IMR-90 (cell line): ENCODE measurements at regions not wholly inside any gene's neighbourhood (a gene's known extent, or its start where the extent isn't known, plus 50 kb on each side); places are given as distances from the start of the nearest gene placed in this dataset.

Source experiments
- ATAC-seq: fragments of 200-7000 bp; cut with Tn5 transposase; 2 replicates; pipeline ENCODE4 v1.9.1; 2020; ENCODE audit warnings: low read depth, mild to moderate bottlenecking, moderate library complexity
- BruUV-seq: library from RNA; stranded (reverse); fragments of 400-500 nt; replicated peaks from 2 replicates; lab custom pipeline; 2021; lab: Mats Ljungman, UMichigan
- CTCF ChIA-PET: fragments of 300-600 bp; formaldehyde crosslinking; extraction: SDS; loops from one replicate; lab custom pipeline; 2021; ENCODE audit warnings: antibody characterized with exemption; lab: Yijun Ruan, JAX
- POLR2A ChIA-PET: fragments of 300-600 bp; sonication (Branson Sonifier 250); formaldehyde crosslinking; loops from one replicate; lab custom pipeline; 2022; ENCODE audit warnings: antibody characterized with exemption; ENCODE audit not compliant: unreplicated experiment; lab: Charles Lee
- DNase-seq: peaks from one replicate; pipeline ENCODE4 v3.0.0; 2013
- H2AFZ ChIP-seq: replicated peaks from 2 replicates; pipeline ENCODE3; 2013; ENCODE audit warnings: low read length, mild to moderate bottlenecking; ENCODE audit not compliant: poor library complexity
- H2AK5ac ChIP-seq: 2 replicates; pipeline ENCODE4 v1.6.1; 2013; ENCODE audit warnings: low read depth, low read length, inconsistent platforms
- H2AK9ac ChIP-seq: replicated peaks from 2 replicates; pipeline ENCODE3; 2013; ENCODE audit warnings: mild to moderate bottlenecking, low read depth, low read length, moderate library complexity; ENCODE audit not compliant: poor library complexity
- H2BK120ac ChIP-seq: 2 replicates; pipeline ENCODE4 v1.6.1; 2013; ENCODE audit warnings: low read depth, low read length, inconsistent platforms
- H2BK15ac ChIP-seq: 3 replicates; pipeline ENCODE4 v1.6.1; 2013; ENCODE audit warnings: low read depth, low read length, inconsistent platforms
- H2BK20ac ChIP-seq: 2 replicates; pipeline ENCODE4 v1.6.1; 2013; ENCODE audit warnings: low read depth, mild to moderate bottlenecking, inconsistent platforms, low read length, moderate library complexity
- H2BK5ac ChIP-seq: 2 replicates; pipeline ENCODE4 v1.6.1; 2013; ENCODE audit warnings: mild to moderate bottlenecking, low read depth, low read length, inconsistent platforms; ENCODE audit not compliant: poor library complexity, severe bottlenecking
- H3K14ac ChIP-seq: replicated peaks from 2 replicates; pipeline ENCODE4 v1.6.1; 2013; ENCODE audit warnings: low read depth, low read length, inconsistent platforms
- H3K18ac ChIP-seq: 2 replicates; pipeline ENCODE4 v1.6.1; 2013; ENCODE audit warnings: low read depth, low read length, control low read depth
- H3K23ac ChIP-seq: 2 replicates; pipeline ENCODE4 v1.6.1; 2013; ENCODE audit warnings: low read depth, low read length, inconsistent platforms
- H3K27ac ChIP-seq: 2 replicates; pipeline ENCODE4 v1.5.1; 2013; ENCODE audit warnings: mild to moderate bottlenecking, control low read depth, low read length; ENCODE audit not compliant: insufficient read depth
- H3K27me3 ChIP-seq: 2 replicates; pipeline ENCODE4 v1.6.1; 2013; ENCODE audit warnings: low read length; ENCODE audit not compliant: control insufficient read depth, insufficient read depth
- H3K36me3 ChIP-seq: 2 replicates; pipeline ENCODE4 v1.6.1; 2013; ENCODE audit warnings: low read length, mixed read lengths; ENCODE audit not compliant: control insufficient read depth, insufficient read depth
- H3K4ac ChIP-seq: 2 replicates; pipeline ENCODE4 v1.6.1; 2013; ENCODE audit warnings: low read depth, low read length, inconsistent platforms
- H3K4me1 ChIP-seq: 2 replicates; pipeline ENCODE4 v1.6.1; 2013; ENCODE audit warnings: low read length, mixed read lengths; ENCODE audit not compliant: control insufficient read depth, insufficient read depth
- H3K4me2 ChIP-seq: 2 replicates; pipeline ENCODE4 v1.6.1; 2013; ENCODE audit warnings: low read depth, mild to moderate bottlenecking, control low read depth, low read length, moderate library complexity
- H3K4me3 ChIP-seq: 2 replicates; pipeline ENCODE4 v1.5.1; 2013; ENCODE audit warnings: low read depth, mild to moderate bottlenecking, control low read depth, low read length, moderate library complexity; ENCODE audit not compliant: insufficient read depth
- H3K56ac ChIP-seq: 2 replicates; pipeline ENCODE4 v1.6.1; 2013; ENCODE audit warnings: low read length, inconsistent platforms; ENCODE audit not compliant: insufficient read depth; ENCODE audit errors: extremely low read depth
- H3K79me1 ChIP-seq, 2 experiments: 2 replicates each; pipeline ENCODE4 v1.6.1; 2013; ENCODE audit warnings: low read length in 2 of 2, inconsistent platforms in 1 of 2, low read depth in 1 of 2
- H3K9ac ChIP-seq: 2 replicates; pipeline ENCODE4 v1.6.1; 2013; ENCODE audit warnings: low read depth, low read length, control low read depth
- H3K9me1 ChIP-seq: 2 replicates; pipeline ENCODE4 v1.6.1; 2013; ENCODE audit warnings: low read length, inconsistent platforms; ENCODE audit not compliant: insufficient read depth
- H3K9me3 ChIP-seq: 2 replicates; pipeline ENCODE4 v1.6.1; 2013; ENCODE audit warnings: low read length; ENCODE audit not compliant: control insufficient read depth, insufficient read depth
- H4K20me1 ChIP-seq: 2 replicates; pipeline ENCODE4 v1.6.1; 2013; ENCODE audit warnings: low read length, inconsistent platforms; ENCODE audit not compliant: insufficient read depth
- H4K5ac ChIP-seq: 2 replicates; pipeline ENCODE4 v1.6.1; 2013; ENCODE audit warnings: mild to moderate bottlenecking, low read depth, low read length, control low read depth
- H4K8ac ChIP-seq, 2 experiments: 2 replicates each; pipeline ENCODE4 v1.6.1; 2013; ENCODE audit warnings: low read depth in 2 of 2, low read length in 2 of 2, control low read depth in 1 of 2, inconsistent platforms in 1 of 2
- H4K91ac ChIP-seq: 2 replicates; pipeline ENCODE4 v1.6.1; 2013; ENCODE audit warnings: low read depth, low read length, inconsistent platforms; ENCODE audit not compliant: insufficient read depth
- CEBPB ChIP-seq: IDR thresholded peaks from 2 replicates; pipeline ENCODE4 v1.6.1; 2012; ENCODE audit warnings: low read depth, low read length, improper control_type of control experiment
- POLR2A ChIP-seq: IDR thresholded peaks from 2 replicates; pipeline ENCODE4 v1.6.1; 2012; ENCODE audit warnings: mild to moderate bottlenecking, low read depth, low read length
- RFX5 ChIP-seq: IDR thresholded peaks from 2 replicates; pipeline ENCODE4 v1.8.0; 2012; ENCODE audit warnings: low read depth, mild to moderate bottlenecking, low read length, moderate library complexity
- WGBS, 2 experiments: methylation state at CpG; one replicate each; pipeline versions ENCODE4 v1.1.5 to v1.1.7; 2013; ENCODE audit warnings: missing lambda C conversion rate in 2 of 2; ENCODE audit not compliant: insufficient read length in 1 of 2; ENCODE audit errors: extremely low coverage in 2 of 2; 5-methylcytosine and 5-hydroxymethylcytosine counted together
- dilution Hi-C: fragments of 300-500 bp; cut with HindIII; formaldehyde crosslinking; loops from one replicate; pipeline ENCODE4 v1.14.3; 2018; ENCODE audit warnings: low sequenced_read_pairs; ENCODE audit not compliant: unreplicated experiment
- in situ Hi-C: fragments of 300-500 bp; cut with MboI; formaldehyde crosslinking; loops from 3 replicates; pipeline ENCODE4 v1.14.3; 2019; ENCODE audit warnings: low sequenced_read_pairs, inconsistent platforms, mixed read lengths
- intact Hi-C: fragments of 100-400 bp; cut with micrococcal nuclease; formaldehyde crosslinking; loops from 2 replicates; pipeline ENCODE4 v1.10.0; 2022

GRCh38 chr13:30027569-30028455 is 177.4 kb upstream of the UBL3 start:
- CTCF ChIA-PET = interaction anchor here (0.5 to 1.0 kb wide), 2 partner anchors 88 to 241 kb away, joined by 3 read pairs; no protein-coding TSS in a partner anchor
- Histone ChIP-seq H3K56ac (no peak overlapping the region), H4K5ac (no peak overlapping the region), H3K4me3 (no peak overlapping the region), H3K4me1 (peaks cover 15% of the 10 kb centered on the region), H3K4me2 (no peak overlapping the region), H2AFZ (no peak overlapping the region), H2BK15ac (no peak overlapping the region), H3K23ac (no peak overlapping the region), H3K79me1 (0 out of 4 replicates have a peak, but pooled peaks cover 0 to under 1% of the 10 kb centered on the region in 2 experiments), H3K9me3 (no peaks in the 10 kb centered on the region), H2BK5ac (no peak overlapping the region), H2BK20ac (no peak overlapping the region), H3K9ac (no peak overlapping the region), H3K9me1 (peaks cover 5% of the 10 kb centered on the region), H4K8ac (no peak overlapping the region; a peak in 1 of 4 replicates), H3K27ac (no peak overlapping the region), H4K91ac (no peak overlapping the region), H2AK5ac (peak overlapping the region; percentile 7; the same call in 1 of the 2 replicates), H3K14ac (no peak overlapping the region; the same call in 1 of the 2 replicates), H3K18ac (no peak overlapping the region; the same call in 1 of the 2 replicates), H3K36me3 (no peaks in the 10 kb centered on the region), H2AK9ac (no peak overlapping the region), H4K20me1 (no peaks in the 10 kb centered on the region), H2BK120ac (0 out of 2 replicates have a peak overlapping the region, but pooled peaks have one; percentile 46), H3K27me3 (no peaks in the 10 kb centered on the region), H3K4ac (peak overlapping the region; percentile 25; the same call in 1 of the 2 replicates)
- intact Hi-C loops (no loop called here), dilution Hi-C loops (no loop called here), in situ Hi-C loops (no loop called here)
- ATAC-seq = no peak
- TF ChIP-seq CEBPB = peak; percentile 25; the same call in 1 of the 2 replicates
- TF ChIP-seq RFX5 = no peak
- TF ChIP-seq POLR2A = no peak
- BruUV-seq = no TSS peak
- WGBS, 2 experiments = 33% methylated on average over 1 of the region's 6 CpGs; no CpG with 5 or more reads in 1 of the 2 experiments
- DNase-seq = peak; percentile 59
- POLR2A ChIA-PET = interaction anchor here (0.5 kb wide), 1 partner anchor 417 kb away, joined by 8 read pairs; no protein-coding TSS in a partner anchor
